HEK293T (cell line): ENCODE measurements at regions not wholly inside any gene's neighbourhood (a gene's known extent, or its start where the extent isn't known, plus 50 kb on each side); places are given as distances from the start of the nearest gene placed in this dataset.

Experiments used
- ELF4 ChIP-seq: fragments of 450-650 bp; IDR thresholded peaks from 2 replicates; pipeline ENCODE4 v1.6.1; 2017; ENCODE audit warnings: antibody characterized with exemption
- HDGF ChIP-seq: fragments of 450-650 bp; IDR thresholded peaks from 2 replicates; pipeline ENCODE4 v1.6.1; 2017; ENCODE audit warnings: antibody characterized with exemption, borderline replicate concordance

DNA sequence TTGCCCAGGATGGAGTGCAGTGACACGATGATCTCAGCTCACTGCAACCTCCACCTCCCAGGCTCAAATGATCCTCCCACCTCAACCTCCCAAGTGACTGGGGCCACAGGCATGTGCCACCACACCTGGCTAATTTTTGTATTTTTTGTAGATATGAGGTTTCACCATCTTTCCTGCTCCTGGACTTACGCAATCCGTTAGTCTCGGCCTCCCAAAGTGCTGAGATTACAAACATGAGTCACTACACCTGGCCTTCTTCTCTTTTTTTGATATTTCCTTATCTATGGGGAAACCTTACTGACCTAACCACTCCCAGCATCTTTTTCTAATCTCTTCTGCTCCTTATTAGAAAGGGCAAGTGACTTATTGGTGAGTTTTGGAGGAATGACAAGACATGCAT, 121.7 kb upstream of the CHORDC1 start:
- TF ChIP-seq ELF4 = no peak
- no peak for TF ChIP-seq HDGF
